Liver (tissue), 8 donors: ENCODE measurements at regions not wholly inside any gene's neighbourhood (a gene's known extent, or its start where the extent isn't known, plus 50 kb on each side); places are given as distances from the start of the nearest gene placed in this dataset.

Experiments
- DNase-seq: peaks from one replicate; pipeline ENCODE4 v3.0.0-alpha.2; 2017; ENCODE audit warnings: low spot score
- H3K27ac ChIP-seq, 2 donors: one replicate each; pipeline ENCODE4 v1.7.0; 2013; ENCODE audit warnings: inconsistent platforms in 2 of 2, low read length in 2 of 2, control low read depth in 1 of 2, low read depth in 1 of 2, mild to moderate bottlenecking in 1 of 2
- H3K27me3 ChIP-seq, 4 donors: one replicate each; pipeline versions ENCODE4 v1.6.1 to v1.7.0; 2013; ENCODE audit warnings: low read length in 3 of 4, inconsistent platforms in 1 of 4, mild to moderate bottlenecking in 1 of 4, moderate library complexity in 1 of 4; ENCODE audit not compliant: control insufficient read depth in 4 of 4, insufficient read depth in 4 of 4
- H3K36me3 ChIP-seq, 4 donors: one replicate each; pipeline versions ENCODE4 v1.6.1 to v1.7.0; 2013; ENCODE audit warnings: low read length in 3 of 4, mild to moderate bottlenecking in 3 of 4, low read depth in 1 of 4, moderate library complexity in 1 of 4; ENCODE audit not compliant: control insufficient read depth in 4 of 4, insufficient read depth in 3 of 4
- H3K4me1 ChIP-seq, 4 donors: one replicate each; pipeline versions ENCODE4 v1.6.1 to v1.7.0; 2013; ENCODE audit warnings: low read length in 3 of 4, mild to moderate bottlenecking in 3 of 4, moderate library complexity in 1 of 4; ENCODE audit not compliant: control insufficient read depth in 4 of 4, insufficient read depth in 4 of 4
- H3K4me3 ChIP-seq, 3 donors: one replicate each; pipeline versions ENCODE4 v1.6.1 to v1.7.0; 2013; ENCODE audit warnings: low read length in 3 of 3, control low read depth in 1 of 3, low read depth in 1 of 3, mild to moderate bottlenecking in 1 of 3
- H3K9ac ChIP-seq, 2 donors: one replicate each; pipeline ENCODE4 v1.7.0; 2013; ENCODE audit warnings: low read length in 2 of 2, mild to moderate bottlenecking in 2 of 2, moderate library complexity in 2 of 2, control low read depth in 1 of 2, low read depth in 1 of 2
- H3K9me3 ChIP-seq, 4 donors: one replicate each; pipeline versions ENCODE4 v1.6.1 to v1.7.0; 2013; ENCODE audit warnings: low read length in 3 of 4; ENCODE audit not compliant: control insufficient read depth in 4 of 4
- EGR1 ChIP-seq, 2 donors: IDR thresholded peaks; 2 replicates each; pipeline ENCODE4 v1.6.1; 2016 to 2018; ENCODE audit warnings: antibody characterized with exemption in 2 of 2, low read depth in 2 of 2
- FOXA1 ChIP-seq: IDR thresholded peaks from 2 replicates; pipeline ENCODE4 v1.6.1; 2016; ENCODE audit warnings: antibody characterized with exemption
- FOXA2 ChIP-seq: IDR thresholded peaks from 2 replicates; pipeline ENCODE4 v1.6.1; 2016; ENCODE audit warnings: antibody characterized with exemption
- GABPA ChIP-seq, 2 donors: IDR thresholded peaks in 1 of 2; conservative IDR thresholded peaks in 1 of 2; 2 replicates each; pipeline ENCODE4 v1.6.1; 2016; ENCODE audit warnings: antibody characterized with exemption in 2 of 2, mild to moderate bottlenecking in 1 of 2, moderate library complexity in 1 of 2
- HNF4A ChIP-seq, 2 donors: conservative IDR thresholded peaks; 2 replicates each; pipeline ENCODE4 v1.6.1; 2016; ENCODE audit warnings: antibody characterized with exemption in 2 of 2, mild to moderate bottlenecking in 2 of 2
- HNF4G ChIP-seq: IDR thresholded peaks from 2 replicates; pipeline ENCODE4 v1.6.1; 2016; ENCODE audit warnings: antibody characterized with exemption
- JUND ChIP-seq, 2 donors: IDR thresholded peaks; 2 replicates each; pipeline ENCODE4 v1.6.1; 2016; ENCODE audit warnings: antibody characterized with exemption in 2 of 2
- NR2F2 ChIP-seq: IDR thresholded peaks from 2 replicates; pipeline ENCODE4 v1.6.1; 2016; ENCODE audit warnings: antibody characterized with exemption
- RAD21 ChIP-seq, 2 donors: IDR thresholded peaks; 2 replicates each; pipeline ENCODE4 v1.6.1; 2016; ENCODE audit warnings: antibody characterized with exemption in 2 of 2, mild to moderate bottlenecking in 2 of 2
- RXRA ChIP-seq, 2 donors: IDR thresholded peaks; 2 replicates each; pipeline ENCODE4 v1.6.1; 2017 to 2018; ENCODE audit warnings: antibody characterized with exemption in 2 of 2, mild to moderate bottlenecking in 1 of 2
- SP1 ChIP-seq: IDR thresholded peaks from 2 replicates; pipeline ENCODE4 v1.6.1; 2018; ENCODE audit warnings: antibody characterized with exemption, mild to moderate bottlenecking
- TAF1 ChIP-seq: conservative IDR thresholded peaks from 2 replicates; pipeline ENCODE4 v1.6.1; 2016; ENCODE audit warnings: antibody characterized with exemption, mild to moderate bottlenecking
- YY1 ChIP-seq: IDR thresholded peaks from 2 replicates; pipeline ENCODE4 v1.6.1; 2016; ENCODE audit warnings: antibody characterized with exemption, mild to moderate bottlenecking
- WGBS: extraction: QIAGEN DNeasy Blood & Tissue Kit; methylation state at CpG from one replicate; pipeline ENCODE4 v1.1.7; 2013; 5-methylcytosine and 5-hydroxymethylcytosine counted together
- TF ChIP-seq, protein P1 (sequence below): IDR thresholded peaks from 2 replicates; pipeline ENCODE4 v1.6.1; 2016; ENCODE audit warnings: antibody characterized with exemption
- TF ChIP-seq, protein P2 (sequence below): IDR thresholded peaks from 2 replicates; pipeline ENCODE4 v1.6.1; 2016; ENCODE audit warnings: antibody characterized with exemption
- TF ChIP-seq, protein P3 (sequence below): fragments of 150-350 bp; IDR thresholded peaks from 2 replicates; pipeline ENCODE4 v1.5.1; 2017; ENCODE audit warnings: improper control_type of control experiment, low read depth, low read length; ENCODE audit not compliant: missing input control
- TF ChIP-seq, protein P4 (sequence below): IDR thresholded peaks from 2 replicates; pipeline ENCODE4 v1.6.1; 2016; ENCODE audit warnings: antibody characterized with exemption, mild to moderate bottlenecking
- donor health status: healthy.
- donor health status: healthy.
- donor health status: healthy.
- donor health status: healthy.
- donor health status: healthy.

DNA sequence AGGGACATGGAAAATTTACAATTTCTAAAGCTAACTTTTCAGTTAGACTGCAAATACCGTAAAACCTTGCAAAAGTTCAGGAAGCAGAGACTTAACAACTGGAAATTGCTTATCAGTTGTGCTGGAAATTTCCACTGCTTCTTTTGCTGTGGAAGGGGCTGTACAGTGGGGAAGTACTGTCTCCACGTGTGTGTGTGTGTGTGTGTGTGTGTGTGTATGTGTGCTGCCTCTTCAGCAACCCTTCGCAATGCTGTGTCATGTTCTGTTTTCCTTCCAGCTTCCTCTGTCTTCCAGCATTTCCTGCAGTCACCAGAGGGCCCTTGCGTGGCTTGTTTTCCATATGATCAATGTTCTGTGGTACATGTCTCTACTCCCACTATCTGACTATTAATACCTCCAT lies 87.5 kb upstream of the RANBP3L start:
- H3K9ac ChIP-seq = no peak overlapping the region
- peaks cover 3 to 8% (median 6%) of the 10 kb centered on the region in 4 donors for H3K4me1 ChIP-seq
- no peaks in the 10 kb centered on the region for H3K36me3 ChIP-seq
- no peaks in the 10 kb centered on the region for H3K27me3 ChIP-seq
- WGBS = 64% methylated on average over 4 of the region's 4 CpGs
- DNase-seq = no peak
- H3K27ac ChIP-seq = no peak overlapping the region
- no peak overlapping the region for H3K4me3 ChIP-seq
- no peaks in the 10 kb centered on the region for H3K9me3 ChIP-seq
- TF ChIP-seq GABPA (IDR thresholded peaks at IDR 0.05 in 1 of 2, conservative IDR thresholded peaks at IDR 0.05 in 1 of 2) = no peak
- TF ChIP-seq NR2F2 = no peak
- TF ChIP-seq, protein P1, sequence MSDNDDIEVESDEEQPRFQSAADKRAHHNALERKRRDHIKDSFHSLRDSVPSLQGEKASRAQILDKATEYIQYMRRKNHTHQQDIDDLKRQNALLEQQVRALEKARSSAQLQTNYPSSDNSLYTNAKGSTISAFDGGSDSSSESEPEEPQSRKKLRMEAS = peak; percentile 55
- TF ChIP-seq RAD21 (IDR thresholded peaks at IDR 0.05) = peak in 1 of 2 donors; percentile 28
- TF ChIP-seq, protein P2, sequence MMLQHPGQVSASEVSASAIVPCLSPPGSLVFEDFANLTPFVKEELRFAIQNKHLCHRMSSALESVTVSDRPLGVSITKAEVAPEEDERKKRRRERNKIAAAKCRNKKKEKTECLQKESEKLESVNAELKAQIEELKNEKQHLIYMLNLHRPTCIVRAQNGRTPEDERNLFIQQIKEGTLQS = no peak
- no peak for TF ChIP-seq TAF1
- peak; percentile 64 for TF ChIP-seq SP1

DNA sequence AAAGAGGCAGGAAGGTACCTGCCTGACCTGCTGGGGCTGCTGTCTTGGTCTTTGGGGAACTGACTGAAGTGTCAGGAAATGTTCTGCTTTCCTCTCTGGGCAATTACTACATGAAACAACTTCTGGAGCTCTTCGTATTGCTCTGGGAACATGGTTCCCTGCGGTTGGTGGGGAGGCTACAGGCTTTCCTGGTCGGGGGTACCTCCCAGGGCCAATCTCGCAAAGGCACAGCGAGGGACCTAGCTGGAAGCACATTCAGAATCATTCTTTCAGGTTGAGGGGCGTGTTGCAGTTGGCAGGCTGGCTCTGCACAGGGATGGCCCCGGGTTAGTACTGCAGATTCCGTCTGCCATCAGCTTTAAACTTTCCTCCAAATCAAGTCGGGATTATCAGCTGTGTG lies 88.9 kb upstream of the RANBP3L start:
- no peak overlapping the region for H3K27ac ChIP-seq
- H3K27me3 ChIP-seq = no peaks in the 10 kb centered on the region
- no peaks in the 10 kb centered on the region for H3K9me3 ChIP-seq
- DNase-seq = no peak
- H3K4me1 ChIP-seq = no peaks in the 10 kb centered on the region
- H3K36me3 ChIP-seq = no peaks in the 10 kb centered on the region
- WGBS = 76% methylated on average over 9 of the region's 9 CpGs
- H3K9ac ChIP-seq = no peak overlapping the region
- TF ChIP-seq, protein P2 = no peak
- no peak for TF ChIP-seq HNF4A (conservative IDR thresholded peaks at IDR 0.05)
- no peak for TF ChIP-seq SP1
- TF ChIP-seq, protein P3, sequence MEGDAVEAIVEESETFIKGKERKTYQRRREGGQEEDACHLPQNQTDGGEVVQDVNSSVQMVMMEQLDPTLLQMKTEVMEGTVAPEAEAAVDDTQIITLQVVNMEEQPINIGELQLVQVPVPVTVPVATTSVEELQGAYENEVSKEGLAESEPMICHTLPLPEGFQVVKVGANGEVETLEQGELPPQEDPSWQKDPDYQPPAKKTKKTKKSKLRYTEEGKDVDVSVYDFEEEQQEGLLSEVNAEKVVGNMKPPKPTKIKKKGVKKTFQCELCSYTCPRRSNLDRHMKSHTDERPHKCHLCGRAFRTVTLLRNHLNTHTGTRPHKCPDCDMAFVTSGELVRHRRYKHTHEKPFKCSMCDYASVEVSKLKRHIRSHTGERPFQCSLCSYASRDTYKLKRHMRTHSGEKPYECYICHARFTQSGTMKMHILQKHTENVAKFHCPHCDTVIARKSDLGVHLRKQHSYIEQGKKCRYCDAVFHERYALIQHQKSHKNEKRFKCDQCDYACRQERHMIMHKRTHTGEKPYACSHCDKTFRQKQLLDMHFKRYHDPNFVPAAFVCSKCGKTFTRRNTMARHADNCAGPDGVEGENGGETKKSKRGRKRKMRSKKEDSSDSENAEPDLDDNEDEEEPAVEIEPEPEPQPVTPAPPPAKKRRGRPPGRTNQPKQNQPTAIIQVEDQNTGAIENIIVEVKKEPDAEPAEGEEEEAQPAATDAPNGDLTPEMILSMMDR = no peak
- TF ChIP-seq HNF4G = no peak
- TF ChIP-seq, protein P4, sequence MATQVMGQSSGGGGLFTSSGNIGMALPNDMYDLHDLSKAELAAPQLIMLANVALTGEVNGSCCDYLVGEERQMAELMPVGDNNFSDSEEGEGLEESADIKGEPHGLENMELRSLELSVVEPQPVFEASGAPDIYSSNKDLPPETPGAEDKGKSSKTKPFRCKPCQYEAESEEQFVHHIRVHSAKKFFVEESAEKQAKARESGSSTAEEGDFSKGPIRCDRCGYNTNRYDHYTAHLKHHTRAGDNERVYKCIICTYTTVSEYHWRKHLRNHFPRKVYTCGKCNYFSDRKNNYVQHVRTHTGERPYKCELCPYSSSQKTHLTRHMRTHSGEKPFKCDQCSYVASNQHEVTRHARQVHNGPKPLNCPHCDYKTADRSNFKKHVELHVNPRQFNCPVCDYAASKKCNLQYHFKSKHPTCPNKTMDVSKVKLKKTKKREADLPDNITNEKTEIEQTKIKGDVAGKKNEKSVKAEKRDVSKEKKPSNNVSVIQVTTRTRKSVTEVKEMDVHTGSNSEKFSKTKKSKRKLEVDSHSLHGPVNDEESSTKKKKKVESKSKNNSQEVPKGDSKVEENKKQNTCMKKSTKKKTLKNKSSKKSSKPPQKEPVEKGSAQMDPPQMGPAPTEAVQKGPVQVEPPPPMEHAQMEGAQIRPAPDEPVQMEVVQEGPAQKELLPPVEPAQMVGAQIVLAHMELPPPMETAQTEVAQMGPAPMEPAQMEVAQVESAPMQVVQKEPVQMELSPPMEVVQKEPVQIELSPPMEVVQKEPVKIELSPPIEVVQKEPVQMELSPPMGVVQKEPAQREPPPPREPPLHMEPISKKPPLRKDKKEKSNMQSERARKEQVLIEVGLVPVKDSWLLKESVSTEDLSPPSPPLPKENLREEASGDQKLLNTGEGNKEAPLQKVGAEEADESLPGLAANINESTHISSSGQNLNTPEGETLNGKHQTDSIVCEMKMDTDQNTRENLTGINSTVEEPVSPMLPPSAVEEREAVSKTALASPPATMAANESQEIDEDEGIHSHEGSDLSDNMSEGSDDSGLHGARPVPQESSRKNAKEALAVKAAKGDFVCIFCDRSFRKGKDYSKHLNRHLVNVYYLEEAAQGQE = no peak
- TF ChIP-seq FOXA1 = no peak
- TF ChIP-seq JUND (IDR thresholded peaks at IDR 0.05) = no peak
- no peak for TF ChIP-seq RXRA (IDR thresholded peaks at IDR 0.05)
- no peak for TF ChIP-seq FOXA2
- no peak for TF ChIP-seq EGR1 (IDR thresholded peaks at IDR 0.05; ENCODE audit: low read depth in 2 of 2)
- TF ChIP-seq NR2F2 = no peak
- no peak for TF ChIP-seq GABPA (IDR thresholded peaks at IDR 0.05 in 1 of 2, conservative IDR thresholded peaks at IDR 0.05 in 1 of 2)
- no peak for TF ChIP-seq RAD21 (IDR thresholded peaks at IDR 0.05)
- TF ChIP-seq YY1 = no peak
- no peak overlapping the region for H3K4me3 ChIP-seq
